ENCODE measurements at regions not wholly inside any gene's neighbourhood (a gene's known extent, or its start where the extent isn't known, plus 50 kb on each side); places are given as distances from the start of the nearest gene placed in this dataset.

DNA sequence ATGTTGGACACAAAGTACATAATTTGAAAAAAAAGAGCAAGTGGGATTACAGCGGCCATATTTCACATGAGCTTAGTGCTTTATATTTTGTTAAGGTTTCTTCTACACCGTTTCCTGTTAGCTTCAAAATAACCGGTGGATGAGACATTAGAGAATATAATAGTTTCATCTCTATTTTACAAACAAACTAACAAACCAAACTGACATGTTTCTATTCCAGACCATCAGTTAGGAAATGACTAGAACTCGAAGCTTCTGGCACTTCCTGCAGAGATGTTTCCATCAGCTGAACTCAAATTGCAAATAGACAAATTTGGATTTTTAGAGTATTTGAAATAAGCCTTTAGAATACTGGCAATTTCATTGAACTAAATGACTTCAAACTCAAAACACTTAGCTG is 86.5 kb downstream of the MTRR start:
- DNase-seq: no peak

DNA sequence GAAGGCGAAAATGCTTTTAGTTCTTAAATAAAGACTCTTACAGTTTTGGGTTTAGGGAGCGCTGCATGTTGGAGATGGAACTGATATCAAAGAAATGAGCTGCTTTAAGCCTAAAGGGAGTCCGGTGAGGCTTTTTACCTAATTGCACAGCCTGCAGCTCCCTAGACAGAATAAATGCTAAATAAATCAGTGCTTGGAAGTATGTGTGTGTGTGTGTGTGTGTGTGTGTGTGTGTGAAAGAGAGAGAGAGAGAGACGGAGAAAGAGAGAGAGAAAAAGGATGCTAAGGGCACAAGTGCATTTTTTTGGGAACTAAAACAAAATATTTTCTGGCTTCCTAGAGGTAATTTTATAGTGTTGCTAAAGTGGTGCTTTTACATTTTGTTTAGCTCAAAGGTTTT is 88.4 kb downstream of the MTRR start:
- DNase-seq: no peak

GRCh38 chr5:7960142-7960541 is 91.2 kb downstream of the MTRR start:
- no peak for DNase-seq

- DNase-seq: no peak
Measured at GRCh38 chr5:7961540-7961939, 92.6 kb downstream of the MTRR start.

GRCh38 chr5:7970816-7971215 is 101.9 kb downstream of the MTRR start:
- no peak for DNase-seq

GRCh38 chr5:7976411-7977190 is 107.7 kb downstream of the MTRR start:
- DNase-seq: no peak

GRCh38 chr5:7978114-7978513 is 109.2 kb downstream of the MTRR start:
- no peak for DNase-seq

DNA sequence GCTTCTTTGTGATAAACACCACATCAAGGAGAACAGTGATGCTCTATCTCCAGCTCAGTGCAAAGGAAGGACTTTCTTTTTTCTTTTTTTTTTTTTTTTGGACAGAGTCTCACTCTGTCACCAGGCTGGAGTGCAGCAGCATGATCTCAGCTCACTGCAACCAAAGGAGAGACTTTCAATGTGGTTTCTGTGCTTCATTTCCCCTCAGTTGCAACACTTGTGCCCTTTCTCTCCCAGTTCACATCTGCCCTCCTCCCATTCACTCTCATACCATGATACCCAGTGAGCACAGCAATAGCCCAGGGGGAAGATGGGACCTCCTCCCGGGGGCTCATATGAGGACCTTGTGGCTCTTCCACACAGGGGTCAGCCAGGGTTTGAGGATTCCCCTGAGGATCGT is 110.0 kb downstream of the MTRR start:
- no peak for DNase-seq

GRCh38 chr5:7980881-7981280 is 111.9 kb downstream of the MTRR start:
- peak; percentile 49 for DNase-seq

- DNase-seq: no peak
Measured at GRCh38 chr5:7983433-7983832, 114.5 kb downstream of the MTRR start.

- DNase-seq: no peak
Measured at GRCh38 chr5:7991125-7991821, 122.3 kb downstream of the MTRR start.

DNA sequence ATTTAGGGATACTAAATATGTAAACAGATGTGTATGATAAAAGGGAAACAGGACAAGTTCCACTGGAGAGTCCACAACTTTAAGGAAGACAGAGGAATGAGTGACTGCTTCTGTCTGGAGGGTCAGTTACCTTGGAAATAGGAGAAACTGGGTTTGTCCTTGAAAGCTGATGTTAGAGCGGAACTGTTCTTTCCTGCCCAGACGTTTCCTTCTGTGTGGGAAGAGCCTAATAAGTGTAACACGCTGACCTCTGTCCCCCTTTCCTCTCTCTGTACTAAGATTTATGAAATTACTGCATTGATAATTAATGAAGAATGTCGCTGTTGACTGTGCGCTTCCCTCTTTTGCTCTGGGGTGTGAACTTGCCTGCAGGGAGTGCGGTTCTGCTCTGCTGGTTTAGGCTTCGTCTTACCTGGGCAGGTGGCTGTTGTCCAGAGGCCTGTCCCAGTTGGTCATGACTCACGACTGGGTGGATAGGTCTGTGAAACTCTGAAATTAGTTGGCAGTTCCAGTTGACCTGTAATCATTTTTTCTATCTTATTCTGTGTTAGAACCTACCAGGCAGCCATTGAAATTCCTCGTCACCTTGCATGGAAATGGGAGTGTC is 126.8 kb downstream of the MTRR start:
- no peak for DNase-seq

DNA sequence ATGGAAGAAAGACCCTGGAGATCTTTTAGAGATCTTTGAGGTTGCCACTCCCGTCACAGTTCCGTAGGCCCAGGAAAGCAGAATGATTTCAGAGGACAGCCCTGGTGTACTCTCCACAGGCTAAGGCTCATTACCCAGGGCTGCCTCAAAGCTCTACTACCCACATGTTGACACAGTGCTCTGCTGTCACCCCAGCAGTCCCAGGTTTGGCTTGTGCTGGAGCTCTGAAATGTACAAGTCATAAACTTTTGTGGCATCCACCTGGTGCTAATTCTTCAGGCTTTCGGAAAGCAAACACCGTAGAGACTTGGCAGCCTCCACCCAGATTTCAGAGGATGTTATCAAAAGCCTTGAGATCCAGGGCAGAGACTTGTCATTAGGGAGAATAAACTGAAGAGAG is 136.5 kb downstream of the MTRR start:
- peak; percentile 79 for DNase-seq

DNA sequence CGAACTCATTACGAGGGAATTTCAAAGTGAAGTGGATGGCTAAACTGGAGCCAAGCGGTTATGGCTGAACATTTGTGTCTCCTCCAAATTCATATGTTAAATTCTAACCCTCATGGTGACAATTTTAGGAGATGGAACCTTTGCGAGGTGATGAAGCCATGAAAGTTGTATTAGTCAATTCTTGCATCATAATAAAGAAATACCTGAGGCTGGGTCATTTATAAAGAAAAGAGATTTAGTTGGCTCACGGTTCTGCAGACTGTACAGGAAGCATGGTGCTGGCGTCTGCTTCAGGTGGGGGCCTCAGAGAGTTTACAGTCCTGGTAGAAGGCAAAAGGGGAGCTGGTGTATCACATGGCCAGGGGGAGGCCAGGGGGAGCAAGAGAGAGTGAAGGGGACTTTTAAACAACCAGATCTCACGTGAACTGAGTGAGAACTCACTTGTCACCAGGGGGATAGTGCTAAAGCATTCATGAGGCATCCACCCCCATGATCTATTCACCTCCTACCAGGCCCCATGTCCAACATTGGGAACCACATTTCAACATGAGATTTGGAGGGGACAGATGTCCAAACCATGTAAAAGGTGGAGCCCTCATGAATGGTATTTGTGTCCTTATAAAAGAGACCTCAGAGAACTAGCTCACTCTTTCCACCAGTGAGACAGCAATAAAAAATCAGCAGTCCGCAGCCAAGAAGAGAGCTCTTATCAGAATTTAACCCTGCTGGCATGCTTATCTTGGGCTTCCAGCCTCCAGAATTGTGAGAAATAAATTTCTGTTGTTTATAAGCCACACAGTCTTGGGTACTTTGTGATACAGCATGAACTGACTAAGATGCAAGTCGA is 143.4 kb downstream of the MTRR start:
- no peak for DNase-seq

GRCh38 chr5:8013948-8014710 is 145.2 kb downstream of the MTRR start:
- no peak for DNase-seq

GRCh38 chr5:8019719-8020218 is 150.8 kb downstream of the MTRR start:
- DNase-seq: no peak

- no peak for DNase-seq
Measured at GRCh38 chr5:8020861-8021514, 152.0 kb downstream of the MTRR start.

GRCh38 chr5:8028243-8028642 is 159.3 kb downstream of the MTRR start:
- DNase-seq: no peak

- DNase-seq: no peak
Measured at GRCh38 chr5:8033261-8033660, 164.3 kb downstream of the MTRR start.

DNA sequence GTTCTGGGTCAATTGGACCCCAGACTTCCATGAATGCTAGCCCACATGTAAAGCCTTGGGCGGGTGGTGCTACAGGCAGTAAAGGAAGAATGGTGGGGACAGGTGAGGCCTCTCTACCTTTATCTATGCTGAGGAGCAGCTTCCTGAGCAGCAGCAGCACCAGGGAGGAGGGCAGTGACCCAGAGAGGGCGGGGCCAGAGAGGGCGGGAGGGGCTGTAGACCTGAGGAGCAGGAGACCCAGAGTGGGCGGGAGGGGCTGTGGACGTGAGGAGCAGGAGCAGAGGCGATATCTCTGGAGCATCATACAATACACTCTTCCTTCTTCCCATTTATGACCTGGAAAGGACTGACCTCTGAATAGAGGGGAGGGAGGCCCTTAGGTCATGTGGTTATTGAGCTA is 165.9 kb downstream of the MTRR start:
- no peak for DNase-seq

DNA sequence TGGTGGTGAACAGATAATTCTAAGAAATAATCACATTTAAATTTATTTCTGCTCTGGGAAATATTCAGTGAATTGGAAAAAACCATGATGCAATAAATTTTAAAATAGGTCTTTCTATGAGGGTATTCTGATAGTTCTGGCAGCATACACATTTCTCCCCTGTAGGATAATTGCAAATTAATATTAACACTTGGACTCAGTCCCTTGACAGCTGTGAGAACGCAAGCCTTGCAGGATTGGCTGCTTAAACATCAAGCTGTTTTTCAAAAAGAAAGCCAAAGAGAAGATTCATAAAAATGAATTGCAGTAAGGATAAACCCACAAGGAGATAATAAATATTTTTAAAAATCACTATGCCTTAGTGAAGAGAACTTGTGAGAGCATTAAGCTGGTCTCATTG is 180.0 kb downstream of the MTRR start:
- DNase-seq: no peak

Measured in DMS79 (cell line).